ENCODE measurements at regions not wholly inside any gene's neighbourhood (a gene's known extent, or its start where the extent isn't known, plus 50 kb on each side); places are given as distances from the start of the nearest gene placed in this dataset.

DNA sequence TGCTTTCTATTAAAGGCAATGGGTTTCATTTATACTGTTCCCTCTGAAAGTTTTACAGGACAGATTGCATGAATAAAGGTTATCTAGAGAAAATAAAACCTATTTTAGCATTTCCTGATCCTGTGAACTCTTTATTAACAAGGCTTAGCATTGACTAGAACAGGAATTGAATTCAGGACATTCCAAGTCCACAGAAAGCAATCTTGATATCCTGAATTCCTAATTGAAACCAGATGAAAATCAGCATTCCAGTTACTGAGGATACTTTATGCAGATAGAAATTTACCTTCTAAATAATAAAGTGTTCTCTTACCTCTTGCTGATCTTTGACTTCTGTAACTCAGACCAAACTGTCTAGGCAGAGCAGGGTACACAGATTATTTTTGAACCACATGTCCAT lies 151.4 kb downstream of the ZNF518B start:
- intact Hi-C loops (cut with micrococcal nuclease; ENCODE audit: unreplicated experiment): no loop called here
- Histone ChIP-seq H3K4me1 (no peaks in the 10 kb centered on the region), H3K36me3 (ENCODE audit: control insufficient read depth, insufficient read depth, low read length) (no peaks in the 10 kb centered on the region), H3K4me3 (ENCODE audit: low read depth, low read length) (no peak overlapping the region), H3K27me3 (replicated peaks; ENCODE audit: control insufficient read depth, insufficient read depth, low read length) (no peaks in the 10 kb centered on the region), H3K9me3 (no peaks in the 10 kb centered on the region)
- ChIA-PET POLR2A (no interaction called here), CTCF (no interaction called here)
- TF ChIP-seq, protein P1, sequence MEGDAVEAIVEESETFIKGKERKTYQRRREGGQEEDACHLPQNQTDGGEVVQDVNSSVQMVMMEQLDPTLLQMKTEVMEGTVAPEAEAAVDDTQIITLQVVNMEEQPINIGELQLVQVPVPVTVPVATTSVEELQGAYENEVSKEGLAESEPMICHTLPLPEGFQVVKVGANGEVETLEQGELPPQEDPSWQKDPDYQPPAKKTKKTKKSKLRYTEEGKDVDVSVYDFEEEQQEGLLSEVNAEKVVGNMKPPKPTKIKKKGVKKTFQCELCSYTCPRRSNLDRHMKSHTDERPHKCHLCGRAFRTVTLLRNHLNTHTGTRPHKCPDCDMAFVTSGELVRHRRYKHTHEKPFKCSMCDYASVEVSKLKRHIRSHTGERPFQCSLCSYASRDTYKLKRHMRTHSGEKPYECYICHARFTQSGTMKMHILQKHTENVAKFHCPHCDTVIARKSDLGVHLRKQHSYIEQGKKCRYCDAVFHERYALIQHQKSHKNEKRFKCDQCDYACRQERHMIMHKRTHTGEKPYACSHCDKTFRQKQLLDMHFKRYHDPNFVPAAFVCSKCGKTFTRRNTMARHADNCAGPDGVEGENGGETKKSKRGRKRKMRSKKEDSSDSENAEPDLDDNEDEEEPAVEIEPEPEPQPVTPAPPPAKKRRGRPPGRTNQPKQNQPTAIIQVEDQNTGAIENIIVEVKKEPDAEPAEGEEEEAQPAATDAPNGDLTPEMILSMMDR (IDR thresholded peaks at IDR 0.05; ENCODE audit: insufficient read depth in 1 of 2, low read depth in 1 of 2, low read length in 1 of 2, severe bottlenecking in 1 of 2, unreplicated experiment in 1 of 2): no peak
- H3K36me3 Mint-ChIP-seq (ENCODE audit: insufficient read depth, unreplicated experiment): no peaks in the 10 kb centered on the region
- no peaks in the 10 kb centered on the region for H3K27me3 Mint-ChIP-seq (ENCODE audit: insufficient read depth, unreplicated experiment)
- H3K27ac Mint-ChIP-seq (ENCODE audit: unreplicated experiment): no peak overlapping the region
- no peak for DNase-seq
- no peak overlapping the region for H3K4me3 Mint-ChIP-seq (ENCODE audit: unreplicated experiment)
- H3K4me1 Mint-ChIP-seq (ENCODE audit: low read depth, unreplicated experiment): peaks cover 9% of the 10 kb centered on the region
- no peaks in the 10 kb centered on the region for H3K9me3 Mint-ChIP-seq (ENCODE audit: unreplicated experiment)
- no TSS peak for BruUV-seq (replicated peaks)

- ChIA-PET POLR2A (no interaction called here), CTCF (no interaction called here)
- Histone ChIP-seq H3K4me1 (no peaks in the 10 kb centered on the region), H3K36me3 (ENCODE audit: control insufficient read depth, insufficient read depth, low read length) (no peaks in the 10 kb centered on the region), H3K27me3 (replicated peaks; ENCODE audit: control insufficient read depth, insufficient read depth, low read length) (no peaks in the 10 kb centered on the region), H3K4me3 (ENCODE audit: low read depth, low read length) (no peak overlapping the region), H3K9me3 (no peaks in the 10 kb centered on the region)
- intact Hi-C loops (cut with micrococcal nuclease; ENCODE audit: unreplicated experiment): loop anchor here (2.0 kb wide), 1 partner anchor 18 kb away; no protein-coding TSS in a partner anchor
- peaks cover 9% of the 10 kb centered on the region for H3K4me1 Mint-ChIP-seq (ENCODE audit: low read depth, unreplicated experiment)
- peak in 1 of 2 experiments; percentile 5 for DNase-seq
- no peaks in the 10 kb centered on the region for H3K36me3 Mint-ChIP-seq (ENCODE audit: insufficient read depth, unreplicated experiment)
- H3K4me3 Mint-ChIP-seq (ENCODE audit: unreplicated experiment): no peak overlapping the region
- H3K27ac Mint-ChIP-seq (ENCODE audit: unreplicated experiment): no peak overlapping the region
- BruUV-seq (replicated peaks): no TSS peak
- TF ChIP-seq, protein P1 (IDR thresholded peaks at IDR 0.05; ENCODE audit: insufficient read depth in 1 of 2, low read depth in 1 of 2, low read length in 1 of 2, severe bottlenecking in 1 of 2, unreplicated experiment in 1 of 2): no peak
- H3K9me3 Mint-ChIP-seq (ENCODE audit: unreplicated experiment): no peaks in the 10 kb centered on the region
- H3K27me3 Mint-ChIP-seq (ENCODE audit: insufficient read depth, unreplicated experiment): no peaks in the 10 kb centered on the region
These were observed 153.9 kb downstream of the ZNF518B start for GRCh38 chr4:10303291-10303690.

- Histone ChIP-seq H3K4me3 (ENCODE audit: low read depth, low read length) (no peak overlapping the region), H3K36me3 (ENCODE audit: control insufficient read depth, insufficient read depth, low read length) (no peaks in the 10 kb centered on the region), H3K9me3 (no peaks in the 10 kb centered on the region), H3K27me3 (replicated peaks; ENCODE audit: control insufficient read depth, insufficient read depth, low read length) (no peaks in the 10 kb centered on the region), H3K4me1 (no peaks in the 10 kb centered on the region)
- no peak overlapping the region for H3K27ac Mint-ChIP-seq (ENCODE audit: unreplicated experiment)
- H3K4me1 Mint-ChIP-seq (ENCODE audit: low read depth, unreplicated experiment): peaks cover 9% of the 10 kb centered on the region
- CTCF ChIA-PET: no interaction called here
- TF ChIP-seq, protein P1 (IDR thresholded peaks at IDR 0.05; ENCODE audit: insufficient read depth in 1 of 2, low read depth in 1 of 2, low read length in 1 of 2, severe bottlenecking in 1 of 2, unreplicated experiment in 1 of 2): no peak
- H3K4me3 Mint-ChIP-seq (ENCODE audit: unreplicated experiment): no peak overlapping the region
- intact Hi-C loops (cut with micrococcal nuclease; ENCODE audit: unreplicated experiment): loop anchor here (2.0 kb wide), 1 partner anchor 19 kb away; no protein-coding TSS in a partner anchor
- BruUV-seq (replicated peaks): no TSS peak
- no peaks in the 10 kb centered on the region for H3K9me3 Mint-ChIP-seq (ENCODE audit: unreplicated experiment)
- no peaks in the 10 kb centered on the region for H3K27me3 Mint-ChIP-seq (ENCODE audit: insufficient read depth, unreplicated experiment)
- no peak for DNase-seq
- no peaks in the 10 kb centered on the region for H3K36me3 Mint-ChIP-seq (ENCODE audit: insufficient read depth, unreplicated experiment)
- POLR2A ChIA-PET: no interaction called here
These were observed 155.1 kb downstream of the ZNF518B start for GRCh38 chr4:10302096-10302495.

Data from Caco-2 (cell line).